Hematopoietic multipotent progenitor cell (in vitro differentiated cells): ENCODE measurements at regions not wholly inside any gene's neighbourhood (a gene's known extent, or its start where the extent isn't known, plus 50 kb on each side); places are given as distances from the start of the nearest gene placed in this dataset.

Experiments
- DNase-seq, 3 donors: peaks; one replicate each; pipeline ENCODE4 v3.0.0-alpha.2; 2011 to 2015; ENCODE audit warnings: low read depth in 2 of 3, low spot score in 2 of 3

DNA sequence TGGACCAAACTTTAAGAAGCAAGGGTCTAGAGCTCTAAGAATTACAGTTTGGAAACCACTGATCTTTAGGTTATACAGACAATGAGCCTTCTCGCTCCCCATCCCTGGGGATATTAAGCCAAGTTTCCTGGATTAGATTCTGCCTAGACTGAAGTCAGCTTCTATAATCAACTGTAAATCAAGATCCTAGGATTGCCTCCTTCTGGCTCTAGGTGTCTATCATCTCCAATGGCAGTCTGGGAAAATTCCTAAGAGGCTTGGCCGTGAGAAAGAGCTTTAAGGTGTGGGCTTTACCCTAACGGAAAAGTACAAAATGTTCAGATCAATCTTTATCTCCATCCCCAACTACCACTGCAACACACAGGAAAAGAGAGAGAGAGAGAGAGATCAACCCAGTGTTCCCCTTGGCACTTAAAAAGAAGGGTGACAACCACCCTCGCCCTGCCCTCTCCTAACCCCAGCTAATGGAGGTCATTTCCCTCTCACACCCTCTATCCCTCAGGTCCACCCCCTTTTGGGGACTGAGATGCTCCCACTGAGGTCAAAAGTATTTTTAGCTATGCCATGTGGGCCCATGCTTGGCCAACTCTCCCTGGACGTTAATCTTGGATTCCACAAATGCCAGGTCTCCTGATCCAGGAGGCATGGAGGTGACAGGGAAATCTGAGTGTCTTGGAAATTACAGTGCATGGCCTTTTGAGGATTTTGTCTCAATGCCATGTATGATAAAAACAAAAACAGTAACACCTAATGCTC, 202.8 kb upstream of the BCL6 start:
- DNase-seq: no peak

DNA sequence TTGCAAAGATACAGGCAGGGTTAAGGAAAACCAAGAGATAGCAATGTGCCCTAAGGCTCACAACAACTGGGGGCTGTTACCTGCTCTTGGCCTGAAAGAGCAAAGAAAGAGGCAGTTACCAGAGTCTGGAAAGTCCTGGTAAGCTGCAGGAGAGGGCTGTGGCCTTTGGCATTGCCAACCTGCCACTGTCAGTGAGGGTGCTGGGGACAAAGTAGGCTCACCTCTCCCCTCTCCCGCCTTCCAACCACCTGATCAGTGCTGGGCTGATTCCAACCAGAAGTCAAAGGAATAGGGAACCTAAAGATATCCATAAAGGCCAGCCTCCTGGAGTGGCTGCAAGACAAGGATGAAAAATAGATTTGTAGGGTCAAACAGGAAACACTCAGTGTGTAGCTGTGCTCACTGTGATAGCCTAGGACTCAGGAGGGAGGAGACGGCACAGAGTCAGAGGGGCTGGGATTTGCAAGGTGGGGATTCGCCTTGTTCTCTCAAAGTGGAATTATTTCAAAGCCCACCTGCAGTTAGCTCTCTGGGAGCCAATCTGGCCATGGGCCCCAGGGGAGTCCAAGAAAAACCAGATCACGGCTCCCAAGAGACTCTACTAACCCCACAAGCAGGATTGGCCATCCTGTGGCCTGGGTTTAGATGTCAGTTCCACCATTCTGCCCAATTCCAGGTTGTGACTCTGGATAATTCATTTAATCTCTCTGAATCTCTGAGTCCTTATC, 204.0 kb upstream of the BCL6 start:
- no peak for DNase-seq

DNA sequence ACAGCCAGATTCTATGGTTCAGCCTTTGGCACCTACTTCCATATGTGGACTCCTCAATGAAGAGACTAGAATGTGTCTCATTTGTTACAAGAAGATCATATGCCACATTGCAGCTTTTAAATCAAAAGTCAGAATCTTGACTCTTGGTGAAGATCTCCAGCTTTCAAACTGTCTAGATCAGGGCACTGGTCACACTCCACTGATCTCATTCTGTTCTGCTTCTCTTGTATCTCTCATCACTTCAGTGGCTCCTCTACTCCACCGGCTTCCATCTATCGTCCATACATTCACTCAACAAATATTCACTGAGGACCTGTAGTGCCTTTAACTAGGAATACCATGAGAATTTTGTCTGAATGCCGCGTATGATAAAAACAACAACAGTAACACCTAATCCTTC, 203.3 kb upstream of the LPP start:
- DNase-seq: no peak

DNA sequence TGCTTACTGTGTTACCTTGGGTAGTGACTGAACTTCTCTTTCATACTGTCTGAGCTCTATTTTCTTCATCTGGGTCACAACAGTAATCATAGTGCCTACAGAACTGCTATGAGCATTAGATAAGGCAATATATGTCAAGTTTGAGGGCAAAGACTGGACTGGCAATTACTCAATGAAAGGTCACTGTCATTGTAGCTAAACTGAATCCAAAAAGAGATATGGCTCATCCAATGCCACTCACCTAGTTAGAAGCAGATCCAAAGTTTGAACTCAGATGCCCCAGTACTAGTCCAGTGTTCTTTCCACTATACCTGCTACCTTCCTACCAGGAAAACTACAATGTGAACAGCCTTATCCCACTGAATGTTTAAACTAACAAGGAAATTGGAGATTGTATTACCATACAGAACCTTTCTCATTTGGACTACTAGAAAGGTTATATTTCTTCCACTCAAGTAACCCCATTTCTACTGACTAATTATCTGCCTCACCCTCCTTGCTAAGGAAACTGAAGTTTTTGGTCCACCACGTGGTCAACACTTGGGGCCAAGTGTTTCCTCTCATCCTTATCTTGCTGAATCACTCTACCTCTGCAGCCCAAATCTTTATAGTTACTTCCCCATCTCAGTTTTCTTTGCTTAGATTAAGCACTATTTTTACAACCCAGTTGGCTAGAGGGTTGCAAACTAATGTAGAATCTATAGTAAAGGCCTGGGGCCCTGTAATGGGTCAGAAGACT, 202.3 kb upstream of the LPP start:
- peak in 2 of 3 donors; percentile 78 to 93 for DNase-seq

DNA sequence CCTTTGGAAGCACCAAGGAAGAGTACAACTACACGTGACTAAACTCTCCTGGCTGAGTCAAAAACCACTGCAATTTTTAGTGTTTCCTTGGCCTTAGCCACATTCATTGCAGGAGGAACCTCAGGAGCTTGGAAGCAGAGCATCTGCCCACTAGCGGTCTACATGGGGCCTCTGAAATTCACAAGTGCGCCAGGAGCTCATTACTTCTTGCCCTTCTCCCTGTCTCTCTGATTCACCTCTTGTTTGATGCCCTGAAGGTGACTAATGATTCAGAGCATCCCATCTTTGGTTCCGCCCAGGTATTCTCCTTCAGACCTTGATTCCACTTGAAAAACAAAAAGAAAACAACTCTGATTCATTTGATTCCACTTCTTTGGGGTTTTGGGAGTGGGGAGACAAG, 201.1 kb upstream of the LPP start:
- no peak for DNase-seq

DNA sequence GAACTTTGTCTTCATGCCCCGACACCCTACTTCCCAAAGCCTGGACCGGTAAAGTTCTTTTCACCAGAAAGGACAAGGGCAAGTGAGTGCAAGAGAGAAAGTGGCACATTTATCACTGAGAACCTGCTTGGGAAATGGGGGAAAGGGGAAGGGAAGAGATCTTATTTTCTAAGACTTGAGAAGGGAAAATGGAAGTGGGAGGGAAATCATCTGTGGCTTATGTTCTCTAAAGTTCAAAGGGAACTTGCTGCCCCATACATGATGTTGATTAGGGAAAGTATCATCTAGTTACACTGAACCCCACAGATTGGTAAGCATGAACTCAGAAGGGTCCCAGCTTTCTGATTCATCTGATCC, 199.5 kb upstream of the LPP start:
- DNase-seq: no peak

DNA sequence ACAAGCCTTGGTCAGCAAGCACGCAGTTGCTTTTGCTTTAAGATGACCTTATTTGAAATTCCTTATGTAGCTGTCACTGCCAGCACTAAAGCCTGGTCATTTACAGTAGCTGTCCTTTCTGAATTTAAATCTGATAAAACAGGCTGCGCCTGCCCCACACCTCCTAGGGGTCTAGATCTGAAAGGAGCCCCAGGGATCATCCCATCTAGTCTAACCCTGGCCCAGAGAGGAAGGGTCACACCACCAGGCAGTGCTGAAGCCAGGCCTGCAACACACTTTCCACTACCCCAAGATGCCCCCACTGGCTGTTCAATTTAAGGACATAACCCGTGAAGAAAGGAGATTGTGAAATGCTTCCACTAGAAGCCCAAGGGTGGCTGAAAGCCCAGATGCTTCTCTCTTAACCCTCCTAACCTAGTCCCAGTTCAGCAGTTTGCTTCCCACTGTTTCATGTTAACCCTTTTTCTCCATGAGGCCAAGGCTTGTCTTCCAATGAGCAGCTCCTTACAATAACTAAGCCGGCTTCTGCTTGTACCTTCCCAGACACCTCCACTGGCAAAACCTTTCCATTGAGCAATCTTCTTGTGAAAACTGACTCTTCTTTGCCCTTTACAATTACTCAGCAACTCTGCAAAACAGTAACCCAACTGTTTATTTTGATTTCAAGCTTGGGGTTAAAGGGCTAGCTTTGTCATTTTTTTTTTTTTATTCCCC, 198.9 kb upstream of the LPP start:
- peak in 1 of 3 donors; percentile 56 for DNase-seq

DNA sequence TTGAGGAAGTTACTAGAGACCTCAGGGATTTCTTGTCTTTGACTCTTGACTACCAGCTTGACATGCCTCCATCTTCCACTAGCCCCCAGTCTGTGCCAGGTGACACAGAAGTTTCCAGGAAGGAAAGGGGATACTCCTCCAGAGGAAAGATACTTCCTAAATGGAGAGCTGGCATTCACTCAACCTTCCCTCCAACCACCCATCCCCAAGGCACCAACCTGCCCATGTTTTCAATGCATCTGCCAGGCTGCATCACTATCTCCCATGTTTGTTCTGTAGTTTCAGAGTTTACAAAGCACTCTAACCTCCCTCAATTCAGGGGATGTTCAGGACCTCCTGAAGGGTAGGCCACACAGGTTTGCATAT, 198.4 kb upstream of the LPP start:
- DNase-seq: no peak

DNA sequence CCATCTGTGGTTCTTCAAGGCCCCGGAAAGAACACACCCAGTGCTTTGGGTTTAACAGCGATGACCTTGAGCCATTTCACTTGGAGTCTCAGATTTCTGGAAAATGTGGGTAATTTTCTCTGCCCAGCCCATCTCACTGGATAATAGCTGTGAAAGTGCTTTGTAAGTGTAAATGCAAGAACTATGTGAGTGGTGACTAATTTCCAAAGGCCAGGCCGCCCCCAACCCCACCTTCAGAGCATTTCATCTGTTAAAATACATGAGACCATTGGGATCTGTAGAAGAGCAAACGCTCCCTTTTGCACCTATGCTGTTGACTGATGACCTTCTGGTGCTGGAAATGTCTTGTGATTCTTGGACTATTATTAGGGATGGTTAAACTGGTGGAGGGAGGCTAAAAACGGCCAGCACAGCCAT, 196.8 kb upstream of the LPP start:
- no peak for DNase-seq

DNA sequence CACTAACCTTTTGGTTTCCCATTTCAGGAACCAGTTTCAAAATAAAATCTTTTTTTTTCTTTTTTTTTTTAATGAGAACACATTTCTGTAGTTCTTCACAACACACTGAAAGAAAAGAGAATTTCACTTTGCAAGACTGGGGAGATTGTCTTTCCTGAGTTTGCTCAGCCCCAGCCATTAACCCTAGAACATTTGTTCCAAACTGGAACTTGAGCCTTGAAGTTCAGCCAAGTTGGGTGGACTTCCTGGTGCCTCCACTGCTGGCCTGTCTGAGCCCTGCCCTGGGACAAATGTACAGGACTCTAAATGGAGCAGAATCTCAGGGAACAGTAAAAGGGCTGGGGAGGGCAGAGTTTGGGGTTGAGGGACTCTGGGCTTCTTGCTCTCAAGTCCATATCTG, 196.4 kb upstream of the LPP start:
- DNase-seq: no peak

DNA sequence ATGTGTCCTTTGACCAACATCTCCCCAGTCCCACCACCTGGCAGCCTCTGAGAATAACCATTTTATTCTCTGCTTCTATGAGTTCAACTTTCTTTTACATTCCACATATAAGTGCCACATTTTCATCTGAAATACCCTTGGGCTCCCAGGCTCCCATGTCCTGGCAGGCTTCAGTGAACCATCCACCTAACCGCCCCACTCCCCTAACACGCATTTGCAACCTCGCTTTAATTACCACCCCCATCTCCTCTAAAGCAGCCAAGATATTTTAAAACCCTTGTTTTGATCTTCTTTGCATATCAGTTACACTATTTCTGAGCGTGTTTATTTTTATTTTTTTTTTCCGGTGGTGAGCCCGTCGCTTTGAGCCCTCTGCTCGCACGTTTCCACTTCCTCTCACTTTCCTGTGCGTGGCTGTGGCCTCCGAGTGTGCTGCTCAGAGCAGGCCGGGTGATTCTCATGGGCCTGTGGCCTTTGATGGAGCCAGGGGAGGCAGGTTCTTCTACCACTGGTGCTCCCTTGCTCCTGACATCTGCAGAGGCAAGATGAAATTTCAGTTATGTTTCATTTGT, 195.4 kb upstream of the LPP start:
- peak; percentile 11 to 75 (median 50) for DNase-seq

DNA sequence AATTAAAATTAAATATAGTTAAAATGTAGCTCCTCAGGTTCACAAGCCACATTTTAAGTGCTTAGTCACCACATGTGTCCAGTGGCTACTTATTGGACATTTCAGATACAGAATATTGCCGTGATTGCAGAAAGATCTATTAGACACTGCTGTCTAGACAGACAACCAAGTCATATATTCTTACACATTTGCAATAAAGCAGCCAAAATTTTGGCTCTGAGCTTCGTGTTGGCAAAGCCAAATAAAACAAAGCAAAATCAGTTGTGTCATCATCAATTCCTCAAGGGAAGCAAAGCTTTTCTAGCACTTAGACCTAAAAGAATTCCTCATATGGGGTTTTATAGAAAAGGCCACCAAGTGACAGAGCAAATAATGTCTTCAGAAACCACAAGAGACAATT, 193.1 kb upstream of the LPP start:
- DNase-seq: no peak

DNA sequence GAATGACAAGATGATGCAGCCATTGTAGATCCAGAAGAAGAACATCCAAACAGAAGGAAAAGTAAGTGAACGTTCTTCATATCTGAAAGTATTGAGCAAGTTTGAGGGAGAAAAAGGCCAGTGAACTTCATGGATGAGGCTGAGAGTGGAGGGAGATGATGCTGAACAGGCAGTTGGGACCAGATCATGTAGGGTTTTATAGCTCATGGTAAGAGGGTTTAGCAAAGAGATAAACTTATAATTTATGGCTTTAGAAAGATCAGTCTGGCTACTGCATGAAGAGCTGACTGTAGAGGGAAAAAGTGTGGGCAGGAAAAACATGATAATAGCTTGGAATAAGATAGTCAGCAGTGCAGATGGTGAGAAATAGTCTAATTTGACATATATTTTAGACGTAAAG, 192.6 kb upstream of the LPP start:
- no peak for DNase-seq

DNA sequence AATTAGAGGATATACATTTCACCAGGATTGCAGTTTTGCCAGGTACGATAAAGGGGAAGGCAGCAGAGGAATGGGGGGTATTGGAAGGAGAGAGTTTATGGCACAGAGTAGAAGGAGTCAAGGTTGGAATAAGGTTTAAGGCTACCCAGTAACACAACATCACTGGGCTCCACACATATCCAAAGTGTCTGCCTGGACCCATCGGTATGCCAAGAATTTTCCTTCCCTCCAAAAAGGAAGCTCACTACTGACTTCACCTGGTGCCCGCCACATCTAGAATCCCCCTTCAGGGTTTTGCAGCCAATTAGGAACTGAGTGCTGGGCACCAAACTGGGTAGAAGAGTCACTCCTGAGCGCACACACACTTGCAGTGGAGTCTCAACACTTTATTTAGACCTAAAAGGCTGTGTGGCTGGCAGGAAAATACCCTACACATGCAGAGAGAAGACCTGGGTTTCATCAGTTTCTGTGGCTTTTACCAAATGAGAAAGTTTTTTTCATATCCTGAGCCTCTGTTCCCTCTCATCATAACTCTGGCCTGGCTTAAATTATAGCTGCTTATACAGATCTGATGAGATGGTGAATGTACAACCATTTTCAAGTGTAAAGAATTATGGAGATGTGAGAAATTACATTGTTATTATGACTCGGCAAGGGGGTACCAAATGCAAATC, 190.8 kb upstream of the LPP start:
- no peak for DNase-seq

DNA sequence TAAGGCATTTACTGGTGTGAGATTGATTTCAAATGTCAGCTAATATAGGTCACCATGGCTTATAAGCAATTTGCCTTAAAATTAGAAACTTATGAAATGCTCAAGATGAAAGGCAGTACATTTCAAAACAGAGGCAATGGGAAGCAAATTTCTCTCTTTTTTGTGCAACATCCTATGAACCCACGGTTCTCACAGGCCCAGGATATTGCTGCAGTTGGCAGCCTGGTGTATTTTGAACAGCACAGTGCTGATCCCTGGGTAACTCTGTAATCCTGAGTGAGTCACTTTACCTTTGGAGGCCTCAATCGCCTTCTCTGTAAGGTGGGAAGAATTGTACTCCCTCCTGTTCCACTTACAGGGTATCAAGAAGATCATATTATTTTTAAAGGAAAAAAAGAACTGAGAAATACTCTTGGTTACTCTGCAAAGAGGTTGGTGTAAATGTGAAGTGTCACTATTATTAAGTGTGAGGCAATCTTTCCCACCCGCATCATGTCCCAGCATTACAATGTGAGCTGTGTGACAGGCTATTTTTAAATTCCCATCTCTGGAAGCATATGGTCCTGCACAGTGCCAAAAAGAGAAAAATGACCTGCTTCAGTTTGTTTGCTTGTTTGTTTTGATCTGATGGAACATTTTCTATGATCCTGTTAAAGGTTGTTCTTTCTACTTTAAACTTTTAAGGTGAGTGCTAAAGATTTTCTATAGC, 190.1 kb upstream of the LPP start:
- no peak for DNase-seq

DNA sequence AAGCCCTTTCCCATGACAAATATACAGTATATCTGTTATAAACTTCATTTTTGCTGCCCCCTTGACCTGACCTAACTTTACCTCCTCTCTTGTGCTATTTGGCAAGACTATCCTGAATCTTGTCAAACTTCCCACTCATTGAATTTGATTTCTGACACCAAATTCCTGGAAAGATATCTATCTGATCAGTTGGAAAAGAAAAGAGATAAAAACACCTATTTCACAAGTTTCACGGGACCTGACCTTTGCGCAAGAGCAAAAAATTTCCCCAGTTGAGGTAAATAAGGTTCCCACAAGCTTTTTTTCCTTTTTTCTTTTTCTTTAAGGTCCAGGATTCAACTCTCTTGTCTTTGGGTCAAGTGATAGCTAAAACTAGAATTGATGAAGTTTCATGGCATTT, 189.2 kb upstream of the LPP start:
- DNase-seq: no peak

DNA sequence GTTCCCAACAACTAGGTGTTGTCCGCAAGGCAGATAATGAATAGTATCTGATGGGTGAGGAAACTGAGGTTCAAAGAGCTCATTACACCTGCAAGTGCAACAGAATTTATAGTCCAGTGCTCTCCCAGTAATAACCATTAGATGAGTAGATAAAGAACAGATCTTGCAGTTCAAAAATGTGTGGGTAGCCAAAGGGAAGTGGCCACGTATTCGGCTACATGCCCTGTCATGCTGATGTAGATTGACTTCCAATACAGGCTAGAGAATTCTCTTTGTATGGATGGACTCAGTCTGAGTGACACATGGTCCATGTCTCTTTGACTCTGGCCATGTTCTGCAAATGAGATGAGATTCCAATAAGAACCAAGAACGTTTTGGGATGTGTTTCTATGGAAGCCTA, 187.9 kb upstream of the LPP start:
- no peak for DNase-seq

DNA sequence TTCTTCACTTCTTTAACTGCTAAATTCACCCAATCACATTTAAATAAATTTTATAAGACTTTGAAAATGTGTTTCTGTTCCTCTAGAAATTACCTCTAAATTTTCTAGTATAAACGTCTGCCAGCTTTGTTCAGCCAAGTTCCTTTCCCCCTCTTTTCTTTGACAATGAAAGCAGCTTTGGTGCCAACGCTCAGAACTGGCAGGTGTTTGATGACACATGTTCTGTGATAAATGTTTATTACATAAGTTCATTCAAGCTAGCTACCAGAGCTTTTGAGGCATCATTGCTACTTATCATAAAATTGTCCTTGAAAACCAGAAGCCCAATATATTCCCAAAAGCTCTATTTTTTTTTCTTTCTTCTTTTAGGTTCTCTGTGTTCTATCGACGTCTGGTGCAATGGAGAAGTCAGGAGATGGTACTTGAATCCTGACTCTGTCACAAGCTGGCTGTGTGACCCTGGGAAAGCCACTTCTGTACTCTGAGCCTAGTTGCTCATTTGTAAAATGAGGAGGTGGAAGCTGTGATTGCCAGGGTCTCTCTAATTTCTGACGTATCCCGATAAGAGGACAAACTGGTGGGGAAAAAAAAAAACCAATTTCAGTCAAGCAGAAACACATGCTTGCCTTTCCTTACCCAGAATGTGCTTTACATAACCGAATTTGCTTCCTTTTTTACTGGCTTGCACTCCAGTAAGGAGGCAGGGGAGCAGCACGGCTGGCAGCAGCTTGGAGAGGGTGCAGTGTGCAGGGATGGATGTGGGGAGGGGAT, 187.1 kb upstream of the LPP start:
- DNase-seq: no peak

DNA sequence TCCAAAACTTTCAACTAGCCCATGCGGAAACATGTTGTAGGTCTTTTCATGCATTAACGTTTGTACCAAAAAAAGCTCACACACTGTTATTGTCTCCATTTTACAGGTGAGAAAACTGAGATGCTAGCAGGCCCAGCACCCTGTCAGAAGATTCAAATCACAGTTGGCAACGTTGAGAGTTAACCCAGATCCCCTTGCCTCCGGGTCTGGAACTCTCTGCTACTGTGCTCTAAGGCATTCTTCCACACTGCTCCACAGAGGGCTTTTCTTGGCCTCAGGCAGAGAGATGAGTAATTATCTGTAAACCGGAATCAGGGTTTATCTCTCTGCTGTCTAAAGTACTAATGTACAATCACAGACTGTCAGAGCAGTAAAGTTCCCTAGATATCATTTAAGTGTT, 186.0 kb upstream of the LPP start:
- no peak for DNase-seq
